Parathyroid adenoma (tissue), 2 donors: ENCODE measurements at regions not wholly inside any gene's neighbourhood (a gene's known extent, or its start where the extent isn't known, plus 50 kb on each side); places are given as distances from the start of the nearest gene placed in this dataset.

ENCODE experiments used
- H2AFZ ChIP-seq: fragments of 300-600 bp; sonication (generic); one replicate; pipeline ENCODE4 v1.7.0; 2017; ENCODE audit warnings: antibody characterized with exemption, mild to moderate bottlenecking
- H3K27ac ChIP-seq: fragments of 300-600 bp; sonication (generic); one replicate; pipeline ENCODE4 v1.7.0; 2017
- H3K27me3 ChIP-seq: fragments of 300-600 bp; sonication (generic); one replicate; pipeline ENCODE4 v1.7.0; 2017; ENCODE audit warnings: low read length; ENCODE audit not compliant: control insufficient read depth, insufficient read depth
- H3K36me3 ChIP-seq: fragments of 300-600 bp; sonication (generic); one replicate; pipeline ENCODE4 v1.7.0; 2017; ENCODE audit warnings: low read length; ENCODE audit not compliant: control insufficient read depth, insufficient read depth
- H3K4me1 ChIP-seq: fragments of 300-600 bp; sonication (generic); one replicate; pipeline ENCODE4 v1.7.0; 2017; ENCODE audit warnings: control low read depth
- H3K4me2 ChIP-seq: fragments of 300-600 bp; sonication (generic); one replicate; pipeline ENCODE4 v1.7.0; 2017; ENCODE audit warnings: low read length
- H3K4me3 ChIP-seq: fragments of 300-600 bp; sonication (generic); one replicate; pipeline ENCODE4 v1.7.0; 2017; ENCODE audit warnings: low read depth, low read length
- H3K79me2 ChIP-seq: fragments of 300-600 bp; sonication (generic); one replicate; pipeline ENCODE4 v1.7.0; 2017; ENCODE audit warnings: control low read depth
- H3K9ac ChIP-seq: fragments of 300-600 bp; sonication (generic); one replicate; pipeline ENCODE4 v1.7.0; 2017; ENCODE audit warnings: mild to moderate bottlenecking
- H3K9me3 ChIP-seq: fragments of 300-600 bp; sonication (generic); one replicate; pipeline ENCODE4 v1.7.0; 2017; ENCODE audit warnings: low read length; ENCODE audit not compliant: control insufficient read depth
- TF ChIP-seq, protein P1 (sequence below): fragments of 300-600 bp; sonication (generic); IDR thresholded peaks from one replicate; pipeline ENCODE4 v1.7.0; 2017; ENCODE audit warnings: antibody characterized with exemption, mild to moderate bottlenecking
- donor health status: primary hyperparathyroidism.

DNA sequence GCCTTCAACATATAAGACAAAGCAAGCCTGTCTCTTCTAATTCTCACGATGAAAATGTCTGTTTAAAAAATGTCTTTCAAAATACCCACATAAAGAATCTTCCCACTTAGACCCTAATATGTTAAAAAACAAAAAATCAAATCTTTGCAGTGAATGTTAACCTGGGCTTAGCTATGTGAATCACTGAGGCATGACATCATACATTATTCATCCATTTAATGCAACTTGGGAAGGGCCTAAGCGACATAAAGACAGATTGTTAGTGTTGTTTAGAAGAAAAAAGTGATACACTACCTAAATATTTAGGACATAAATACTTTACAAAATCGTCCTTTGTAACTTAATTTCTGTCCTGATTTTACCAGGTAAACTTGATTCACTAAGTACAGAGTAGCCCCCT lies 648.5 kb upstream of the NRP1 start:
- TF ChIP-seq, protein P1, sequence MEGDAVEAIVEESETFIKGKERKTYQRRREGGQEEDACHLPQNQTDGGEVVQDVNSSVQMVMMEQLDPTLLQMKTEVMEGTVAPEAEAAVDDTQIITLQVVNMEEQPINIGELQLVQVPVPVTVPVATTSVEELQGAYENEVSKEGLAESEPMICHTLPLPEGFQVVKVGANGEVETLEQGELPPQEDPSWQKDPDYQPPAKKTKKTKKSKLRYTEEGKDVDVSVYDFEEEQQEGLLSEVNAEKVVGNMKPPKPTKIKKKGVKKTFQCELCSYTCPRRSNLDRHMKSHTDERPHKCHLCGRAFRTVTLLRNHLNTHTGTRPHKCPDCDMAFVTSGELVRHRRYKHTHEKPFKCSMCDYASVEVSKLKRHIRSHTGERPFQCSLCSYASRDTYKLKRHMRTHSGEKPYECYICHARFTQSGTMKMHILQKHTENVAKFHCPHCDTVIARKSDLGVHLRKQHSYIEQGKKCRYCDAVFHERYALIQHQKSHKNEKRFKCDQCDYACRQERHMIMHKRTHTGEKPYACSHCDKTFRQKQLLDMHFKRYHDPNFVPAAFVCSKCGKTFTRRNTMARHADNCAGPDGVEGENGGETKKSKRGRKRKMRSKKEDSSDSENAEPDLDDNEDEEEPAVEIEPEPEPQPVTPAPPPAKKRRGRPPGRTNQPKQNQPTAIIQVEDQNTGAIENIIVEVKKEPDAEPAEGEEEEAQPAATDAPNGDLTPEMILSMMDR = no peak
- Histone ChIP-seq H3K4me3 (no peak overlapping the region), H3K27ac (no peak overlapping the region), H3K36me3 (no peaks in the 10 kb centered on the region), H3K4me2 (no peak overlapping the region), H3K9me3 (no peaks in the 10 kb centered on the region), H3K4me1 (no peaks in the 10 kb centered on the region), H3K9ac (no peak overlapping the region), H3K27me3 (no peaks in the 10 kb centered on the region), H3K79me2 (no peaks in the 10 kb centered on the region), H2AFZ (no peak overlapping the region)

DNA sequence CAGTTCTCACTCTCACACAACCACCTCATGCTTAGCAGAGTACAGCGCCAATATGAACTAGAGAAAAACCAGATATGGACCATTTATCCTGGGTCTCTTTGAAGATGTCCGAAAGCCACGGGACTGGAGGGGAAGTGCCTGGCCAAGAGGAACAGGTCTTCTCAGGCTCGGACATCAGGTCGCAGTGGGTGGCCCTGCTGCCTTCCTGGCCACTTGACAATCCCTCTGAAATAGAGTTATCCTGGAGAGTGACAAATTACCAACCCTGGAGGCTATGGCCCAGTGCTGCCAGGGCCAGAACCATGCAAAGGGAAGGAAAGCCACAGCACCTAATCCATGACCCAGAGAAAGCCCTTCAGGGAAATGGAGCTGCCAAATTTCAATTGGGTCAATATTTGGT lies 646.8 kb upstream of the NRP1 start:
- TF ChIP-seq, protein P1 = no peak
- Histone ChIP-seq H3K27ac (no peak overlapping the region), H3K36me3 (no peaks in the 10 kb centered on the region), H3K79me2 (no peaks in the 10 kb centered on the region), H3K4me2 (no peak overlapping the region), H3K4me3 (no peak overlapping the region), H3K9me3 (no peaks in the 10 kb centered on the region), H2AFZ (no peak overlapping the region), H3K27me3 (no peaks in the 10 kb centered on the region), H3K9ac (no peak overlapping the region), H3K4me1 (no peaks in the 10 kb centered on the region)

DNA sequence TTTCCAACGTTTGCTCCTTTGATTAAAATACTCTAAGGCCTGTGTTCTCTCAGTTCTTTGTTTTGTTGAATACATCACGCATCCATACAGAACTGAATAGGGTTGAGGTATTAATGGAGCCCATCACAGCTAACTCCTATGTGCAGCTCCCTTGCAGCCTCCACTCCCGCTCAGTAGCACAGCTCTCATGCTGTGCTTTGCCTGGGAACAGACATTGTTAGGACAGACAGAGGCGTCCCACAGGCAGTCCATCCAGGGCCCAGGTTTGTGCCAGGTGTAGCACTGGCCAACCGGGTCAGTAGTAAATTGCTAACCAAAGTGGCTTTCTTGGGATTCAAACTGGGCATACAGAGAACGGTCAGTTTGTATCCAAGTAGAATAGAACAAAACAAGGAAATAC lies 644.7 kb upstream of the NRP1 start:
- H3K4me1 ChIP-seq = no peaks in the 10 kb centered on the region
- H2AFZ ChIP-seq = no peak overlapping the region
- no peaks in the 10 kb centered on the region for H3K36me3 ChIP-seq
- no peak overlapping the region for H3K27ac ChIP-seq
- H3K79me2 ChIP-seq = no peaks in the 10 kb centered on the region
- TF ChIP-seq, protein P1 = no peak
- no peaks in the 10 kb centered on the region for H3K27me3 ChIP-seq
- no peak overlapping the region for H3K9ac ChIP-seq
- no peak overlapping the region for H3K4me3 ChIP-seq
- no peak overlapping the region for H3K4me2 ChIP-seq
- no peaks in the 10 kb centered on the region for H3K9me3 ChIP-seq

DNA sequence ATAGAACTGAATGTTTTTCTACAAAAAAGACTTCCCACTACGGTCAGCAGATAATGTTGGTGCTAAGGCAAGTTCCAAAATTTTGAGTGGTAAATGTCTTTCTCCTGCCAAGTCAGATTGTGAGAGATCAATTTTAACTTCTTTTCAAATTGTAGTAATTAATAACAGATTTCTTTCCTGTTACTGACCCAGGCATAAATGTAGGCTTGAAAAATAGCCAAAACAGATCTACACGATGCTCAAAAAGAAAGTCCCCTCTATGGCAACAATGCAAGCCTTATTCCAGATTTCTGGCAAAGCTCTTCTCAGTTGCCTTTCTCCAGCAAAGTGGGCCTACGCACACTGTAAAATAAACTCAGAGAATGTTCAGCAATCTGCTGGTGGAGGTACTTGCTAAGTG lies 641.0 kb upstream of the NRP1 start:
- H3K27ac ChIP-seq = no peak overlapping the region
- no peak overlapping the region for H3K9ac ChIP-seq
- no peaks in the 10 kb centered on the region for H3K4me1 ChIP-seq
- H3K4me3 ChIP-seq = no peak overlapping the region
- H3K36me3 ChIP-seq = no peaks in the 10 kb centered on the region
- H3K9me3 ChIP-seq = no peaks in the 10 kb centered on the region
- no peaks in the 10 kb centered on the region for H3K79me2 ChIP-seq
- TF ChIP-seq, protein P1 = no peak
- no peak overlapping the region for H2AFZ ChIP-seq
- no peaks in the 10 kb centered on the region for H3K27me3 ChIP-seq
- H3K4me2 ChIP-seq = no peak overlapping the region

DNA sequence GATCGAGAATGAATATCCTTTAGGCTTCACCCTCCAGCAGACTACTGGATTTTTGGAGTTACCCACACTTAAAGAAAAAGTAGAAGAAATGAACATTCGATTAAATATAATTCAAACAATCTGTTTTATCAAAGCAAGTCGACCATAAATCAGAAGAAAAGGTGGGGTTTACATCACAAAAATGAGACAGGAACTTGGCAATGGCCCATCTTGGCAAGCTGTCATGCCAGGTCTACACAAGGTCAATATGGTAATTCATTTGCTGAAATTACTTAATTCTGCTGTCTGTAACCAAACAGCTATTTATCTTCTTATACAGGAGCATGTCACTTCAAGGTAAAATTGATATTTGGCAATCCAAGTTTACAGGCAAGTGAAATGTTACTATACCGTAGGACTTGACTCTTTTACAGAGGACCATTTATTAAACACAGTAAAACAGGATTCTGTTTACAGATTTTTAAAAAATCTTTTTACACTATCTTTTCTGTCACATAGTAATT lies 640.6 kb upstream of the NRP1 start:
- no peak overlapping the region for H3K4me2 ChIP-seq
- H3K36me3 ChIP-seq = no peaks in the 10 kb centered on the region
- H3K27ac ChIP-seq = no peak overlapping the region
- no peak overlapping the region for H3K9ac ChIP-seq
- H2AFZ ChIP-seq = no peak overlapping the region
- no peaks in the 10 kb centered on the region for H3K4me1 ChIP-seq
- H3K27me3 ChIP-seq = no peaks in the 10 kb centered on the region
- H3K9me3 ChIP-seq = no peaks in the 10 kb centered on the region
- H3K4me3 ChIP-seq = no peak overlapping the region
- TF ChIP-seq, protein P1 = no peak
- no peaks in the 10 kb centered on the region for H3K79me2 ChIP-seq
